IMR-90 (cell line): ENCODE measurements at regions not wholly inside any gene's neighbourhood (a gene's known extent, or its start where the extent isn't known, plus 50 kb on each side); places are given as distances from the start of the nearest gene placed in this dataset.

Experiments used
- CHD1 ChIP-seq: IDR thresholded peaks from 2 replicates; pipeline ENCODE4 v1.6.1; 2012; ENCODE audit warnings: low read depth, low read length, improper control_type of control experiment
- MXI1 ChIP-seq: IDR thresholded peaks from 2 replicates; pipeline ENCODE4 v1.6.1; 2012; ENCODE audit warnings: low read depth, mild to moderate bottlenecking, low read length, moderate library complexity, borderline replicate concordance
- POLR2A ChIP-seq: IDR thresholded peaks from 2 replicates; pipeline ENCODE4 v1.6.1; 2012; ENCODE audit warnings: mild to moderate bottlenecking, low read depth, low read length
- RFX5 ChIP-seq: IDR thresholded peaks from 2 replicates; pipeline ENCODE4 v1.8.0; 2012; ENCODE audit warnings: low read depth, mild to moderate bottlenecking, low read length, moderate library complexity
- TF ChIP-seq, protein P1 (sequence below): conservative IDR thresholded peaks from 2 replicates; pipeline ENCODE4 v1.5.1; 2012; ENCODE audit warnings: mild to moderate bottlenecking, low read depth, low read length, improper control_type of control experiment

DNA sequence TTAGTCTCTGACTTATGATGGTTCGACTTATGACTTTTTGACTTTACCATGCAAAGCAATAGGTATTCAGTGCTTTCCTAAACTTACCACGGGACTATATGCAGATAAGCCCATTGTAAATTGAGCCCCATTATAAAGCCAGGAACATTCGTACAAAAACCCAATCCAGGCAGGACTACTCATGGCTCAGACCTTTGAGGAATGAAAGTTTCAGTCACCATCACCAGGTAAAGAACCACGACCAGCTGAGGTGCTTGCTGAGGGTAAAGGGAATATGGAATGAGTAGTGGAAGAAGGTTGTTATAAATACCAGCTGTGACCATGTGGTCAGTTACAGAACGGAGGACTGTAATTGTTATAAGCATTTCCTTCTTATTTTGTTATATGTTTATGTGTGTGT lies 54.9 kb upstream of the BNC1 start:
- TF ChIP-seq POLR2A = no peak
- TF ChIP-seq, protein P1, sequence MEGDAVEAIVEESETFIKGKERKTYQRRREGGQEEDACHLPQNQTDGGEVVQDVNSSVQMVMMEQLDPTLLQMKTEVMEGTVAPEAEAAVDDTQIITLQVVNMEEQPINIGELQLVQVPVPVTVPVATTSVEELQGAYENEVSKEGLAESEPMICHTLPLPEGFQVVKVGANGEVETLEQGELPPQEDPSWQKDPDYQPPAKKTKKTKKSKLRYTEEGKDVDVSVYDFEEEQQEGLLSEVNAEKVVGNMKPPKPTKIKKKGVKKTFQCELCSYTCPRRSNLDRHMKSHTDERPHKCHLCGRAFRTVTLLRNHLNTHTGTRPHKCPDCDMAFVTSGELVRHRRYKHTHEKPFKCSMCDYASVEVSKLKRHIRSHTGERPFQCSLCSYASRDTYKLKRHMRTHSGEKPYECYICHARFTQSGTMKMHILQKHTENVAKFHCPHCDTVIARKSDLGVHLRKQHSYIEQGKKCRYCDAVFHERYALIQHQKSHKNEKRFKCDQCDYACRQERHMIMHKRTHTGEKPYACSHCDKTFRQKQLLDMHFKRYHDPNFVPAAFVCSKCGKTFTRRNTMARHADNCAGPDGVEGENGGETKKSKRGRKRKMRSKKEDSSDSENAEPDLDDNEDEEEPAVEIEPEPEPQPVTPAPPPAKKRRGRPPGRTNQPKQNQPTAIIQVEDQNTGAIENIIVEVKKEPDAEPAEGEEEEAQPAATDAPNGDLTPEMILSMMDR = no peak
- no peak for TF ChIP-seq CHD1
- no peak for TF ChIP-seq MXI1
- TF ChIP-seq RFX5 = no peak
